HG03460 (cell line): ENCODE measurements at regions not wholly inside any gene's neighbourhood (a gene's known extent, or its start where the extent isn't known, plus 50 kb on each side); places are given as distances from the start of the nearest gene placed in this dataset.

Source experiments
- ATAC-seq: cut with Tn5 transposase; IDR thresholded peaks from one replicate; pipeline ENCODE4 v1.9.1; 2021; ENCODE audit not compliant: unreplicated experiment

DNA sequence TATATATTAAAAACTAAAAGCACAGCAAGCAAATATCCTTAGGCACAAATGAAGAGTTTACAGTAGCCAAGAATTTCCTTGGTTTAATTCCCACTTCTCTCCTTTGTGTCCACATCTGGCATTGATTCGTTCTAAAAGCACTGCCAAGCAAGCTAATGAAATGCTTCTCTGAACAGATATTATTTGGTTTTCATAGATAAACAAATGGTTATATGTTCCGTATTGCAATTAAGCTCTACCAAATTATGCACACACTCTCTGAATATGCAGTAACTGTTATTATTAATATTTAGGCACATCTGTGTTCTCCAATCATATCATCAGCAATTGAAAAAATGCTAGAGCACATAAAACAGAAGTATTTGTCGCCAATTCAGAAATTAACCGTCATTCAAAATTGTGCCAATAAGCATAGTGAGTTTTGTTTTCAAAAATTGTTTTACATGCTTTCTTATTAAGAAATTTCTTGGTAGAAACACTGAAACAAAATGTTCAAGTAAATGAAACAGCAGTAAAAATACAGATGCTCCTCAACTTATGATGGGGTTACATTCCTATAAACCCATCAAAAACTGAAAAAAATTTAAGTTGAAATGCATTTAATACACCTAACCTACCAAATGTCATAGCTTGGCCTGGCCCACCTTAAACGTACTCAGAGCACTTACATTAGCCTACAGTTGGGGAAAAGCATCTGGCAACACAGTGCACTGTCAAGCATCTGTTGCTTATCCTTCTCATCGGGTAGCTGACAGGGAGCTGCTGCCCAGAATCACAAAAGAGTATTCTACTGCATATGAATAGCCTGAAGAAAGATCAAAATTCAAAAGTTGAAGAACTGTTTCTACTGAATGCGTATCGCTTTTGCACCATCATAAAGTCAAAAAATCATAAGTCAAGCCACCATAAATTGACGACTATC lies 2134.7 kb downstream of the PCDH9 start:
- no peak for ATAC-seq

DNA sequence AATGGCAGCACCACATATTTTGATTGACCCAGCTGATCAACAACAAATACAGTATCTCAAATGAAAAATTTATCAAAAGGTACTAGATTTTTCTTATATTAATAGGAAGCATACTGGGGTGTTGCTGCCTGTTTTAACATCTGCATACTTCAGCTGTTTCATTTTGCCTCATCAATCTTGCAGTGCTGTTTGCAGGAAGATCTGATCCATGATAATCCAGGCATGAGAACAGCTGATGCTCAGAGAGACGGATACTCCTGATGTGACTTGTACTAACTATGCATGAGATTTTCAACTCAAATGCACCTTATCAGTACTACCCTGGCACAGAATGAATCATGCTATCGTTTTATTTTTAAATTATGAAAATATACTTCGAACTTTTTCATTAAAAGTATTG lies 2136.8 kb downstream of the PCDH9 start:
- no peak for ATAC-seq

DNA sequence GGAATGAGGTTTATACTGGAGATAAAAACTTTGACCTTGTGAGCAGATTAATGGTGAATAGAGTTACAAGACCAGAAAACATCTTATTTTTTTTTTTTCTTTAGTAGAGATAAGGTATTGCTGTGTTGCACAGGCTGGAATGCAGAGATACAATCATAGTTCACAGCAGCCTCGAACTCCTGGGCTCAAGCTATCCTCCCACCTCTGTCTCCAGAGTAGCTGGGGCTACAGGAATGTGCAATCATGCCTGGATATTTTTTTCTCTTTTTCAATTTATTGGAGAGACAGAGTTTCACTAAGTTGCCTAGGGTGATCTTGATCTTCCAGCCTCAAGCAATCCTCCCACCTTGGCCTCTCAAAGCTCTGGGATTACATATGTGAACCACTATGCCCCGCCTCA lies 2139.1 kb downstream of the PCDH9 start:
- ATAC-seq, result no peak

DNA sequence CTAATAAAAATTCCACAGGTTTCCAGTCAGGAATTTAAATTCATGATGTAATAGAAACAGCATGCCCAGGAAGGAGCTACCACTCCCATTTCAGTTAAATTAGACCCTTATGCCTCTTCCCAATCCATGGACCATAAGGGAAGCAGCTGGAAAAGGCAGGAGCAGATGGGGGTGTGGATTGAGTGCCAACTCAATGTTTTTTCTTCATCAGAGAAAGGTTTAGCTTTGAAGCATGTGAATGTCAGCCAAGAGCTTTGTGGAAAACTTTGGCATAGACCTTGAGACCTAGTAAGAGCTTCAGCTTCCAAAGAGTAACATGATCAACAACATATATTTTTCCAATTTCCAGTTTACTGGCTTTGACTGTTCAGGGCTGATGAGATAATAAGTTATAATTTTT lies 2139.9 kb downstream of the PCDH9 start:
- no peak for ATAC-seq

DNA sequence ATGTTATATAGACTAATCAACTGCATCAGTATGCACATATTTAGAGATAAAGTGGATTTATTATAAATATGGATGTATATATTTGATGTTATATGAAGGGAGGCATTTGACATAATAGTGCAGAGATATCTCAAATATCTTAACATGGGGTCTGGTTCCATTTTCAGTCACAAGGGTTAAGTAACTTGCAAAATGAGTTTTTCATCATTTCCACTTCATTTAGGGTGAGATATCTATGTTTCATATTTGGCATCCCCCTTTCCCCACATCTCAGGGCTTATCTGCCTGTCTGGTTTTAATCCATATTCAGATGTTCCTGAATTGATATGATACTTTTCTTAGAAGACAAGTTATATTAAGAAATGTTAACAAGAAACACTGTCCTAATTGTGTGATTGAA lies 2141.2 kb downstream of the PCDH9 start:
- no peak for ATAC-seq

DNA sequence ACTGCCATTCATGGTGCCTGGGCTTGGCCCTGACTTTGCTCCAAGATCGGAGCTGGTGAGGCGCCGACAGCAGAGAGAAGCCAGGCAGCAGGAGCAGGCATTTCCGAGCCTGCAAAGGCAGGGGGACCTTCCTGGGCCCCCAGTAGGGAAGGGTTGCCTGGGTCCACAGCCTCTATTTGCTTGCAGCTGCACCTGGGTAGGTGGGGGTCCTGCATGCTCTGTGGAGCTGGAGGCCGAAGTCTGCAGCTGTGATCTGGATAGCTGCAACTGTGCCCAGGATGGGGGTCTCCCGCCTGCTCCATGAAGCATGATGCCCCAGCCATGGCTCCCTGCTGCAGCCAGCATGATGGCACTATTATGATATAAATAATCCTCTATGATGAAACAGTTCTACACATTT lies 2144.2 kb downstream of the PCDH9 start:
- no peak for ATAC-seq

DNA sequence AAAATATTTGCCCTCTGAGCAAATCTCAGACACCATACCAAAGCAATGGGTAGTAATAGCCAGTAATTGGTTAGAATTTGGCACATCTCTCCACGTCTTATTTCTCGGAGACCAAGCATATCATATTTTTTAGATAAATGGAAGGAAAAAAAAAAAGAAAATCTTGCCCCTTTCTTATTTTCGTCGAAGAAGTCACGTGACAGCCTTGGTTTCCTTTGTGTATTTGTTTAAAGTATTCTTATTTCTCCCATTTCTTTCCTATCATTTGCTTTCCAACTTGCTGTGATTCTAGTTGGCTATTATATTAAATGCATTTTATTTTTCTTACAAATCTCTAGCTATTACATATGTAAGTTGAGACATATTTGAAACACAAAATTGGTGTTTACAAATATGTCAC lies 2155.9 kb downstream of the PCDH9 start:
- ATAC-seq, result no peak

DNA sequence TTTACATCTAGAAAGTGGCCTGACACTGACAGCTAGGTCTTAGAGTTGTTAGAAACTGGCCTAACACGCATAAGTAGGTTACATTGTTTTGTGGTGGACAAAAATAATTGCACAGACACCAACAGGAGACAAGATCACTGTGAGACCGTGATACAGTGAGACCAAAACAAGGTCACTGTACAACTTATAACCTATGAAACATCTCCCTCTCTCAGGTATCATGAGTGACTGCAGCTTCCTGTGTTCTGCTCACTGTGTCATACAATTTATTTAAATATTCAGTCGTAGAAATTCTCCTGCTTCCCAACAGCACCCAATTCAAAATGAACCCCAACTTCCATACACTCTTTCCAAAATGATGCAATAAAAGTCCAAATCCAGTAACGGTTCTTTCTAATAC lies 2165.2 kb downstream of the PCDH9 start:
- no peak for ATAC-seq

DNA sequence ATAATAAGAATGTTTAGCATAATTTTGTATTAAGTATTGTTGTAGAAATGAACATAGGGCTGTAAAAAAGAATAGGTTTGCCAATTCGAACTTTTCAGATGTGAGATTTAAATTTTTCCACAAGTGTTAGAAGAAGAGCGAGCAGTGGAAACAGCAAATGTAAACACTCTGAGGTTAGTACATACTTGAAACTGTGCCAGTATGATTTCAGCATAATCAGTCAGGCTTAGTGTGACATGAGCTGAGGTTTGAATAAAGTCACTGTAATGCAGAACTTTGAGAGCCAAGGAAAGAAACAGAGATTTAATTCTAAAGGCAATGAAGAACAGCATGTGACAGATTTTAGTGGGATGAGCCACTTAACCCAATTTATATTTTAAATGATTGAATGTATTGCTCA lies 2166.4 kb downstream of the PCDH9 start:
- ATAC-seq, result no peak

DNA sequence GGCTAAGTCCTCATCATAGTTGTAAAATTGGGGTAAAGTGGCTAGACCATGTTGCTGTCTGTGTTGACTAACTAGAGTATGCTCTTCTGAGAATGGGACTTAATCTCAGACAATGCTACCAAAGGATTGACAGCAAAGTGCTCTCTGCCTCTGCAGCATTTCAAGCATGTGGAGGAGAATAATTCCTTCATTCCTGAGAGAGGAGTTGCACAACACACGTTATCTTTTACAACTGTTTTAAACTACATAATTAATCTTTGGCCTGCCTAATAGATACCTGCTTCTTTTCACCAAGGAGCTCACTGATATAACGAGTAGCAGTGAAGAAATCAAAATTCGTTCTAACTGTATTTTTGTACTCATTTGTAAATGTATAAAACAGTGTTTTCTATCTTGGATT lies 2172.2 kb downstream of the PCDH9 start:
- ATAC-seq, result no peak

DNA sequence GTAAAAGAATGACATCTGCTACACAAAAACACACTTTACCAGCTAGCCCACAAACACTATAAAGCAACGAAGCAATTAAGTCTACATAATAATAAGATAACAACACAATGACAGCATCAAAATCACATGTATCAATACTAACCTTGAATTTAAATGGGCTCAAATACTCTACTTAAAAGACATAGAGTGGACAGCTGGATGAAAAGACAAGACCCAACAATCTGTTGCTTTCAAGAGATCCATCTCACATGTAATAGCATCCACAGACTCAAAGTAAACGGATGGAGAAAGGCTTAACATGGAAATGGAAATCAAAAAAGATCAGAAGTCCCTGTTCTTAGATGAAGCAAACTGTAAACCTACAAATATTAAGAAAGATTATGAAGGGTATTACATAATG lies 2175.9 kb downstream of the PCDH9 start:
- no peak for ATAC-seq

DNA sequence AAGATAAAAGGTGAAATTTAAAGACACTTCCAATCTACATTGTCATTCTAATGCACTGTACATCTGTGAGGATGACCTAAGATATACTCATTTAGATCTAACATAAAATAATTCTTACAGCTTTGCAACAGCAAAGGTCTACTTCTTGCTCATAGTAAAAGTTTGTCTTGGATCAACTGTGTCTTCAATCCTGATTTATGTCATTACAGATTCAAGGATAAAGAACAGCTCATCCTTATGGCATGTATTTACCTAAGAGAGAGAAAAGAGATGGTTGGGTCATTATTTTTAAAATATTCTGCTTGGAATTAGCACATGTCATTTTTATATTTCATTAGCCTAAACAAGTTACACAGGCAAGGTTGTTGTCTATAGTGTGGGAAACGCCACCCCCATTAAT lies 2193.1 kb downstream of the PCDH9 start:
- no peak for ATAC-seq

DNA sequence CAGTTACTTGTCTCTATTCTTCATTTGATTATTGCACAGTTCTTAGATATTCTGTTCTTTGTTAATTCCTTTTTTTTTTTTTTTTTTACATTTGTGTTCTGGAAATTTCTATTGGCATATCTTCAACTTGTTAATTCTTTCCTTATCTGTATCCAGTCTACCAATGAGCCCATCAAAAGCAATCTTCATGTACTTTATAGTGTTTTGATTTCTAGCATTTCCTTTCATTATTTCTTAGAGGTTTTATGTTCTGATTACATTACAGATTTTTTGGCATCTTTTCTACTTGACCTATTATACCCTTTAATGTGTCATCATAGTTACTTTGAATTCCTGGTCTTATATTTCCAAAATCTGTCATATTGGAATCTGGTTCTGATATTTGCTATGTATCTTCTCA lies 2194.8 kb downstream of the PCDH9 start:
- ATAC-seq, result no peak

DNA sequence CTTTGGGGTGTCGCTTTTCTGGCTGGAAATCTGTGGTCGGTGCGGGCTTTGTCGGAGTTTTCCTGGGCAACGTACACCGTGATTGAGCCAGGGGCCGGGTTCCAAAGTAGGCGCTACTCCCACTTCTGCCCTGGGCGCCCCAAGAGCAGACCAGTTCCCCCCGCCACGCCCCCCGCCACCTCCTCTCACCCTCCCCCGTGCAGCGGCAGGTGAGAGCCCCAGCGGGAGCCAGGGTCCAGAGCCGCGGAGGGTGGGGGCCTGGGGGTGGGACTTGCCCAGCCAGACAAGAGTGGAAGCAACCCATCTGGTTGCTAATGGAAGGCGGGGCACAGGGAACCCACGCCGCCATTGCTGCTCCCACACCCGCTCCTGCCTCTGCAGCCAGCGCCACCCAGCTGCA lies 2195.9 kb downstream of the PCDH9 start:
- ATAC-seq, result no peak

DNA sequence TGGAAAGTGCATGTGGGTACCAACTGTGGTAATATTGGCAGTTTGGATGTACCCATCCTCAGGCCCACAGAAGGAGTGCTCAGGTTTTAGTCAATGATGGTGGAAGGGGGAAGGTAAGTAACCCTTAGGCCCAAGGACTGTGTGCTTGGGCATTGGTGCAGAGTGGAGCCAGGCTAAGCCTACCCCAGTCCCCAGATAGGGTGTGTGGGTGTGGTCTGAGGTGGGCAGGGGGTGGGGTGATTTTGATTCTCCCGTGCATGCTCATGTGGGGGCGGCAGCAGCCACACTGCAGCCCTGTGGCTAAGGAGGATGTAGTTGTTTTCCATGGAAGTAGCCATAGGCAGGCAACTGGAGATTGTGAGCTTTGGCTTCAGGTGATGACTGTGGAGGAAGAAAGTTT lies 2197.3 kb downstream of the PCDH9 start:
- no peak for ATAC-seq

DNA sequence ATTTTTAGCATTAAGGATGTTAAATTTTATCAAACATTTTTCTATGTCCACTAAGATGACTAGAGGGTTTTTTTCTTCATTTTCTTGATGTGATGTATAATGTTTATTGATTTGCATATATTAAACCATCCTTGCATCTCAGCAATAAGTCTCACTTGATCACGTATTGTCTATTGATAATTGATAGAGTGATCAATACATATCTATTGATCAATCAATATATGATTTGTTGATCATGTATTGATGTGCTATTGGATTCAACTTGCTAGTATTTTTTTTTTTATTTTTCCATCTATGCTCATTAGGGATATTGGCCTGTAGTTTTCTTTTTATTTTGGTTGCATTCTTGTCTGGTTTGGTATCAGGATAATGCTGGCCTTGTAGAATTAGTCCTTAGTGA lies 2202.0 kb downstream of the PCDH9 start:
- ATAC-seq, result no peak

DNA sequence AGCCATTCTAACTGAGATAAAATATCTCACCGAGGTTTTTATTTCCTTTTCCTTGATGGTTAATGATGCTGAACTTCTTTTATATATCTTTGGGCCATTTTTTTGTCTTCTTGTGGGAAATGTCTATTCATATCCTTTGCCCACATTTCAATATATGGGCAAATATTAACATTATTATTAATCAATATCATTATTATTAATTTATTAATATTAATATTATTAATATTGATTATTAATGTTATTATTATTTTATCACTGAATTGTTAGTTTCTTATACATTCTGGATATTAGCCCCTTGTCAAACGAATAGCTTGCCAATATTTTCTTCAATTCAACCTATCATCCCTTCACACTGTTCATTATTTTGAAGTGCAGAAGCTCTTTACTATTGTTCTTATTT lies 2203.6 kb downstream of the PCDH9 start:
- ATAC-seq, result no peak

DNA sequence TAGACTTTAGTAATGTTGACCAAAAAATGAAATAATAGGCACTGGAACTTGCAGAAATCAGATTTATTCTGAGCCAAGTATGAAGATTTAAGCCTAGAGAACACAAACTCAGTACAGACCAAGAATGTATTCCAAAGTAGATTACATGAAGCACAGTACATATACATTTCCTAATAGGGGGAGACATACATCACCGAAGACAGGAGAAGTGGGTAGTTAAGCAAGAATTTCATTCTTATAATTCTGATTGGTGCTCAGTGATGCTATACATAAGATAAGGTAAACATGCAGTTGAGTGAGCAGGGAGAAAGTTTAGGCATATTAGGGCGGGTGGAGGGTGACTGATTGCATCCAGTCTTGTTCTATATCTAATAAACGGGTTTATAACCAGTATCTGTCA lies 2218.8 kb downstream of the PCDH9 start:
- no peak for ATAC-seq

DNA sequence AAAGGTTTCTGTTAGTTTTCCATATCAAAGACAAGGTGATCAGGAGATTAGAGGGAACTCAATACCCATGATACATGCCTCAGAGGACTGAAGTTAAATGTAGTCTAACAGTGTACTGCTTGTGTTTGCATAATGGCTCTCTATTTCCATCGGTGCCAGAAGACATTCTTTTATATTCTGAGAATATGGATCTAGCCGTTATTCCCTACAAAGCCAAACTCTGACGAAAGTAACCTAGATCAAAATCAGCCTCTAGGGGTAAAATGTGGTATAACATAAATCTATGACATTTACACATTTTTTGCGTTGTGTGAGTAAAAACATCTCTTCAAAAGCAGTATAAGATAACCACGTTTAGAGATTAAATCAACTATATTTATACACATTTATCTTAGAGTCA lies 2232.7 kb downstream of the PCDH9 start:
- ATAC-seq, result no peak

DNA sequence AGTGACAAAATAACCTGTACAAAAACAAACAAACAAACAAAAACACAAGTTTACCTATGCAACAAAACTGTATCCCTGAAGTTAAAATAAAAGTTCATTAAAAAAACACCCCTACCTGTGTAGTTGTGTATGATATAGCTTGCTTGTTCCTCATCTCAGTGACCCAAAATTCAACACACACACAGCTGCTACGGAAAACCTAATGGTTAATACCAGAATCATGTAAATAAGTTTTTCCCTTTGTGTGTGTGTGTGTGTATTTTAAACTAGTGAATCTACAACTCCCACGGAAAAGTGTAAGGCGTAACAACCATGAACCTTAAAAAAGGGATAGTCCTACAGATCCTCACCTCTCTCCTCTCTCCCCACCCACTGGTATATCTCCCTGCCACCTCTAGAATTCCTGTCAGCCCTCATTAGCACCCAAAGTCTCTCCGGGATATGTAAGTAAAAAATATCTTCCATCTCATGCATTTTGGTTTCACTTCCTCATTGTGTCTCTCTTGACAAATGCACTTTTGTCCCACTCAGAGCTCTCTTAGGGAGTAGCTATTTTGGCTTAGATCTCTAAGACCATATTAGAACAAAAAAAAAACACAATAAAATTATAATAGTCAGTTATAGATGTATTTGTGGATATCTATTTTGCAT lies 2236.5 kb downstream of the PCDH9 start:
- no peak for ATAC-seq

DNA sequence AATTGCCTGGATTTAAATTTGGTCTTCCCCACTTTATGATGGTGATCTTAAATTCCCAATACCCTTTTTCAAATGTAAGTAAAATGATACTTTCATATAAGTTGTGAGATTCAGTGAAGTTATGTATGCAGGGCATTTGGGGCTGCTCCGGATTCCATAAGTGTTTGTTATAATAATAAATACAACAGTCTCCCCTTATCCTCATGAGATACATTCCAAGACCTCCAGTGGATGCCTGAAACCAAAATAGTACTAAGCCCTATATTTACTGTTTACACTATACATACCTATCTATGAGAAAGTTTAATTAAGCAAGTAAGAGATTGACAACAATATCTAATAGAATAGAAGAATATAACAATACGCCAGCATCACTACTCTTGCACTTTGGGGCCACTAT lies 2237.8 kb downstream of the PCDH9 start:
- ATAC-seq, result no peak

DNA sequence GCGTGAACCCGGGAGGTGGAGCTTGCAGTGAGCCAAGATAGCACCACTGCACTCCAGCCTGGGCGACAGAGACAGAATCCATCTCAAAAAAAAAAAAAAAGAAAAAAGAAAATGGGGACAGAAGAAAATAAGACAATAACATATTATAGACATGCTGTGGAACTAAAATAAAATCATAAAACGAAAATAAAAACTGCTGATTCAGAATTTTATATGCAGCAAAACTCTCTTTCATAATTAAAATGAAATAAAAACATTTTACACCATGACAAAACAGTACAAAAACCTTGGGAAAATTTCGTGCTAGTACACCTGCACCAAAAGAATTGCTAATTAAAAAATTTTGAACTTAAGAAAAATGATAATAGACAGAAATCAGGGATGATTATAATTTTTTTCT lies 2245.1 kb downstream of the PCDH9 start:
- ATAC-seq, result no peak

DNA sequence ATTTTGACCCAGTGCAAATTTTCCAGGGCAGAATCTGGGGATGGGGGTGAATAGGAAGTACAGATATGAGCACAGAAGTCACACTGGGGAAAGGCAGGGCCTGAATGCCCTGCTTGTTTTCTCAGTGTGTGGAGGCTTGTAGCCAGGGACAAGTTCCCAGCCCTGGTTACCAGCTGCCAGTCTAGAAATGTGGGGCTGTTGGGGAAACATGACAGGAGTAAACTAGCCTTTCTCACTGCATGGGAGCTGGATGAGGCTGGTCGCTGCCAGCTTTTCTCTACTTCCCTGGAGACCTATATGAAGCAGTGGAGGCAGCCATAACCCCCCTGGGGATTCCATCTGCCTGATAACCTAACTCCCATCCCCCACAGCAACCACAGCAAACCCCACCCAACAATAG lies 2267.7 kb downstream of the PCDH9 start:
- ATAC-seq, result no peak
